Transverse colon (tissue), 3 donors: ENCODE measurements at regions not wholly inside any gene's neighbourhood (a gene's known extent, or its start where the extent isn't known, plus 50 kb on each side); places are given as distances from the start of the nearest gene placed in this dataset.

Experiments used
- CTCF ChIP-seq, 5 experiments: fragments of 200-600 bp in 3 of 5; fragments of 450-650 bp in 2 of 5; sonication (generic) in 3 of 5; IDR thresholded peaks; 1 replicate in 2 of 5; 2 replicates in 3 of 5; pipeline ENCODE4 v1.5.1; 2016 to 2017; ENCODE audit warnings: antibody characterized with exemption in 5 of 5, inconsistent platforms in 3 of 5, mild to moderate bottlenecking in 2 of 5, moderate library complexity in 1 of 5
- POLR2A ChIP-seq: fragments of 450-650 bp; IDR thresholded peaks from one replicate; pipeline ENCODE4 v1.6.1; 2016; ENCODE audit warnings: antibody characterized with exemption, mild to moderate bottlenecking, moderate library complexity

- TF ChIP-seq CTCF (IDR thresholded peaks at IDR 0.05) (no peak), POLR2A (no peak)
These were observed 83.4 kb downstream of the SNRPE start for GRCh38 chr1:203944651-203945404.
